Natural killer cell (primary cell): ENCODE measurements at regions not wholly inside any gene's neighbourhood (a gene's known extent, or its start where the extent isn't known, plus 50 kb on each side); places are given as distances from the start of the nearest gene placed in this dataset.
"Not testable (repeated sequence)": the region's sequence is repeated elsewhere in the genome, so short reads cannot be mapped to it uniquely, and the experiment has no call there.

Source experiments
- ATAC-seq, 3 donors: fragments of 150-1000 bp in 2 of 3; fragments of 200-7000 bp in 1 of 3; cut with Tn5 transposase; 1 replicate in 1 of 3; 2 replicates in 2 of 3; pipeline ENCODE4 v1.10.0; 2021; ENCODE audit warnings: mild to moderate bottlenecking in 2 of 3, moderate library complexity in 2 of 3
- DNase-seq, 2 donors: peaks; one replicate each; pipeline versions ENCODE4 v3.0.0 to v3.0.0-alpha.2; 2013 to 2021; ENCODE audit warnings: mixed read lengths in 1 of 2
- H3K27ac ChIP-seq: one replicate; pipeline ENCODE4 v1.5.1; 2013; ENCODE audit warnings: mild to moderate bottlenecking, low read length
- H3K27me3 ChIP-seq: one replicate; pipeline ENCODE4 v1.6.1; 2013; ENCODE audit warnings: low read length; ENCODE audit not compliant: control insufficient read depth, insufficient read depth
- H3K36me3 ChIP-seq: one replicate; pipeline ENCODE4 v1.6.1; 2013; ENCODE audit warnings: low read length; ENCODE audit not compliant: control insufficient read depth, insufficient read depth
- H3K4me1 ChIP-seq: one replicate; pipeline ENCODE4 v1.6.1; 2013; ENCODE audit warnings: low read length; ENCODE audit not compliant: control insufficient read depth, insufficient read depth
- H3K4me3 ChIP-seq: one replicate; pipeline ENCODE4 v1.5.1; 2013; ENCODE audit warnings: low read length
- H3K9me3 ChIP-seq: one replicate; pipeline ENCODE4 v1.6.1; 2013; ENCODE audit warnings: low read length; ENCODE audit not compliant: control insufficient read depth, insufficient read depth
- H3K27ac Mint-ChIP-seq, 2 donors: one replicate each; pipeline ENCODE4 v1.8.0; 2022; ENCODE audit warnings: mild to moderate bottlenecking in 2 of 2, mixed read lengths in 2 of 2, moderate library complexity in 1 of 2
- H3K27me3 Mint-ChIP-seq, 2 donors: one replicate each; pipeline ENCODE4 v1.8.0; 2022; ENCODE audit warnings: low read depth in 2 of 2, mixed read lengths in 2 of 2
- H3K36me3 Mint-ChIP-seq: one replicate; pipeline ENCODE4 v1.8.0; 2022; ENCODE audit warnings: mixed read lengths
- H3K4me1 Mint-ChIP-seq, 2 donors: one replicate each; pipeline ENCODE4 v1.8.0; 2022; ENCODE audit warnings: mixed read lengths in 2 of 2
- H3K4me3 Mint-ChIP-seq: one replicate; pipeline ENCODE4 v1.8.0; 2022; ENCODE audit warnings: mild to moderate bottlenecking, moderate library complexity, mixed read lengths
- H3K9me3 Mint-ChIP-seq, 2 donors: one replicate each; pipeline ENCODE4 v1.8.0; 2022; ENCODE audit warnings: mixed read lengths in 2 of 2
- CTCF ChIP-seq: fragments of 200-600 bp; IDR thresholded peaks from one replicate; pipeline ENCODE4 v1.8.0; 2022; ENCODE audit warnings: antibody characterized with exemption
- WGBS: methylation state at CpG from one replicate; pipeline ENCODE4 v1.1.7; 2013; ENCODE audit warnings: missing lambda C conversion rate; ENCODE audit not compliant: insufficient coverage; 5-methylcytosine and 5-hydroxymethylcytosine counted together
- intact Hi-C: fragments of 100-400 bp; cut with micrococcal nuclease; formaldehyde crosslinking; loops from one replicate; pipeline ENCODE4 v1.14.2; 2022

- no peak for TF ChIP-seq CTCF
- Histone ChIP-seq H3K27ac (no peak overlapping the region), H3K27me3 (peaks cover 3% of the 10 kb centered on the region), H3K4me3 (no peak overlapping the region), H3K4me1 (no peaks in the 10 kb centered on the region), H3K36me3 (no peaks in the 10 kb centered on the region), H3K9me3 (peaks cover 13% of the 10 kb centered on the region)
- WGBS: 62% methylated on average over 1 of the region's 1 CpG
- Mint-ChIP-seq H3K4me1 (no peaks in the 10 kb centered on the region), H3K36me3 (peaks cover 38% of the 10 kb centered on the region), H3K9me3 (peaks cover 7 to 9% of the 10 kb centered on the region in 2 donors), H3K27me3 (peaks cover 24 to 61% of the 10 kb centered on the region in 2 donors), H3K4me3 (no peak overlapping the region), H3K27ac (no peak overlapping the region)
- ATAC-seq (no peak), DNase-seq (no peak)
- intact Hi-C loops: no loop called here
Observed at GRCh38 chr12:47478426-47478825, 227.4 kb downstream of the RPAP3 start.

- Histone ChIP-seq H3K27ac (no peak overlapping the region), H3K36me3 (no peaks in the 10 kb centered on the region), H3K9me3 (peaks cover 13% of the 10 kb centered on the region), H3K4me1 (no peaks in the 10 kb centered on the region), H3K4me3 (no peak overlapping the region), H3K27me3 (peaks cover 3% of the 10 kb centered on the region)
- Mint-ChIP-seq H3K9me3 (peaks cover 7% of the 10 kb centered on the region in 2 donors), H3K27ac (no peak overlapping the region), H3K4me1 (no peaks in the 10 kb centered on the region), H3K4me3 (no peak overlapping the region), H3K36me3 (peaks cover 34% of the 10 kb centered on the region), H3K27me3 (peaks cover 12 to 29% of the 10 kb centered on the region in 2 donors)
- ATAC-seq (no peak), DNase-seq (no peak)
- TF ChIP-seq CTCF: no peak
- WGBS: 88% methylated on average over 3 of the region's 3 CpGs
- intact Hi-C loops: no loop called here
Observed at GRCh38 chr12:47473091-47473490, 232.7 kb downstream of the RPAP3 start.

GRCh38 chr12:47470349-47470748 is 235.5 kb downstream of the RPAP3 start:
- H3K4me1 Mint-ChIP-seq, H3K27me3 ChIP-seq, H3K9me3 Mint-ChIP-seq, H3K4me3 ChIP-seq, ATAC-seq, H3K4me3 Mint-ChIP-seq, H3K36me3 ChIP-seq, H3K9me3 ChIP-seq, intact Hi-C loops, H3K36me3 Mint-ChIP-seq, H3K4me1 ChIP-seq, H3K27ac ChIP-seq, H3K27ac Mint-ChIP-seq, DNase-seq: not testable (repeated sequence)
- WGBS: 83% methylated on average over 1 of the region's 1 CpG
- peaks cover 13 to 21% of the 10 kb centered on the region in 2 donors for H3K27me3 Mint-ChIP-seq

DNA sequence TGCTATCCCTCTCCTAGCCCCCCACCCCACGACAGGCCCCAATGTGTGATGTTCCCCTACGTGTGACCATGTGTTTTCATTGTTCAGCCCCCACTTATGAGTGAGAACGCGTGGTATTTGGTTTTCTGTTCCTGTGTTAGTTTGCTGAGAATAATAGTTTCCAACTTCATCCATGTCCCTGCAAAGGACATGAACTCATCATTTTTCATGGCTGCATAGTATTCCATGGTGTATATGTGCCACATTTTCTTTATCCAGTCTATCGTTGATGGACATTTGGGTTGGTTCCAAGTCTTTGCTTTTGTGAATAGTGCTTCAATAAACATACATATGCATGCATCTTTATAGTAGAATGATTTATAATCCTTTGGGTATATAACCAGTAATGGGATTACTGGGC is 241.9 kb downstream of the RPAP3 start:
- H3K27ac ChIP-seq, H3K4me3 ChIP-seq, H3K9me3 ChIP-seq, H3K4me1 Mint-ChIP-seq, H3K4me1 ChIP-seq, H3K4me3 Mint-ChIP-seq, H3K36me3 Mint-ChIP-seq, ATAC-seq, H3K27ac Mint-ChIP-seq, DNase-seq, H3K36me3 ChIP-seq, intact Hi-C loops, H3K27me3 ChIP-seq, H3K9me3 Mint-ChIP-seq: not testable (repeated sequence)
- peaks cover 24 to 47% of the 10 kb centered on the region in 2 donors for H3K27me3 Mint-ChIP-seq
- WGBS: 85% methylated on average over 5 of the region's 5 CpGs

DNA sequence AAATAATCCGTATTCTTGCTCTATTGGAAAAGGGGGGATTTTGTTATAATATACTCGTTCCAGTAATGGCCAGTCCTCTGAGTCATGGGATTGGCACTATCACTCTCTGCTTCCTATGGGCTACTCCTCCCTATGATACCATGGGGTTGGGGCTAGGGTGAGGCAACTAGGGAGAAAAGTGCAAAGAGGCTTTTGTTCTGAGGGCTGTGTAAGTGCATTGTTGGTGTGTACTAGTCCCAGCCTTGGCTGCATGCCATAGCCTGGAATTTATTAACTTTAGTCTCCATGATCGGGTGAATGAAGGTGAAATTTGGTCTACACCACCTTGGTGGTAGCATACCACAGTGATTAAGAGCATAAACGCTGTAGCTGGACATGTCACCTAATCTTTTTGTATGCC is 247.6 kb downstream of the RPAP3 start:
- Histone ChIP-seq H3K4me3 (no peak overlapping the region), H3K36me3 (no peaks in the 10 kb centered on the region), H3K4me1 (no peaks in the 10 kb centered on the region), H3K9me3 (peaks cover 8% of the 10 kb centered on the region), H3K27ac (no peak overlapping the region), H3K27me3 (no peaks in the 10 kb centered on the region)
- Mint-ChIP-seq H3K4me1 (no peaks in the 10 kb centered on the region), H3K4me3 (no peak overlapping the region), H3K36me3 (peaks cover 7% of the 10 kb centered on the region), H3K27me3 (peaks cover 40 to 42% of the 10 kb centered on the region in 2 donors), H3K27ac (no peak overlapping the region), H3K9me3 (peaks cover 0 to 2% of the 10 kb centered on the region in 2 donors)
- no peak for TF ChIP-seq CTCF
- ATAC-seq (no peak), DNase-seq (no peak)
- 80% methylated on average over 4 of the region's 4 CpGs for WGBS
- intact Hi-C loops: no loop called here
